ENCODE measurements at regions not wholly inside any gene's neighbourhood (a gene's known extent, or its start where the extent isn't known, plus 50 kb on each side); places are given as distances from the start of the nearest gene placed in this dataset.
"Not testable (repeated sequence)": the region's sequence is repeated elsewhere in the genome, so short reads cannot be mapped to it uniquely, and the experiment has no call there.

- H3K9me3 Mint-ChIP-seq = no peaks in the 10 kb centered on the region
- no peaks in the 10 kb centered on the region for H3K36me3 Mint-ChIP-seq (ENCODE audit: low read depth)
- H3K27ac Mint-ChIP-seq = no peak overlapping the region
- no peak for DNase-seq
- CTCF ChIA-PET = interaction anchor here (0.6 kb wide), 1 partner anchor 1538 kb away, joined by 3 read pairs; no protein-coding TSS in a partner anchor
- intact Hi-C loops (cut with micrococcal nuclease) = no loop called here
- H3K27me3 Mint-ChIP-seq (ENCODE audit: low read depth) = no peaks in the 10 kb centered on the region
- H3K4me1 Mint-ChIP-seq (ENCODE audit: low read depth) = peaks cover 12% of the 10 kb centered on the region
- no peak overlapping the region for H3K4me3 Mint-ChIP-seq
Observed at GRCh38 chr3:177837951-177838655, 640.8 kb upstream of the TBL1XR1 start.

- no peak for DNase-seq
- intact Hi-C loops (cut with micrococcal nuclease) = no loop called here
- Mint-ChIP-seq H3K27ac (no peak overlapping the region), H3K4me1 (ENCODE audit: low read depth) (peaks cover 8% of the 10 kb centered on the region), H3K4me3 (no peak overlapping the region), H3K27me3 (ENCODE audit: low read depth) (no peaks in the 10 kb centered on the region), H3K36me3 (ENCODE audit: low read depth) (no peaks in the 10 kb centered on the region), H3K9me3 (no peaks in the 10 kb centered on the region)
- CTCF ChIA-PET = no interaction called here
Observed at GRCh38 chr3:177838766-177839350, 641.6 kb upstream of the TBL1XR1 start.

- DNase-seq = no peak
- H3K9me3 Mint-ChIP-seq = no peaks in the 10 kb centered on the region
- CTCF ChIA-PET = no interaction called here
- no peaks in the 10 kb centered on the region for H3K27me3 Mint-ChIP-seq (ENCODE audit: low read depth)
- H3K4me3 Mint-ChIP-seq = no peak overlapping the region
- intact Hi-C loops (cut with micrococcal nuclease) = no loop called here
- H3K36me3 Mint-ChIP-seq (ENCODE audit: low read depth) = no peaks in the 10 kb centered on the region
- H3K27ac Mint-ChIP-seq = no peak overlapping the region
- H3K4me1 Mint-ChIP-seq (ENCODE audit: low read depth) = no peaks in the 10 kb centered on the region
Observed at GRCh38 chr3:177842302-177842701, 645.0 kb upstream of the TBL1XR1 start.

GRCh38 chr3:177842743-177843734 is 645.8 kb upstream of the TBL1XR1 start:
- Mint-ChIP-seq H3K27ac (no peak overlapping the region), H3K9me3 (no peaks in the 10 kb centered on the region), H3K36me3 (ENCODE audit: low read depth) (no peaks in the 10 kb centered on the region), H3K4me3 (no peak overlapping the region), H3K27me3 (ENCODE audit: low read depth) (no peaks in the 10 kb centered on the region), H3K4me1 (ENCODE audit: low read depth) (no peaks in the 10 kb centered on the region)
- intact Hi-C loops (cut with micrococcal nuclease) = no loop called here
- DNase-seq = no peak
- CTCF ChIA-PET = interaction anchor here (0.6 kb wide), 1 partner anchor 183 kb away, joined by 6 read pairs; no protein-coding TSS in a partner anchor

GRCh38 chr3:177852001-177852807 is 654.9 kb upstream of the TBL1XR1 start:
- CTCF ChIA-PET = no interaction called here
- H3K9me3 Mint-ChIP-seq = no peaks in the 10 kb centered on the region
- no peak for DNase-seq
- no peak overlapping the region for H3K4me3 Mint-ChIP-seq
- H3K4me1 Mint-ChIP-seq (ENCODE audit: low read depth) = no peaks in the 10 kb centered on the region
- H3K36me3 Mint-ChIP-seq (ENCODE audit: low read depth) = no peaks in the 10 kb centered on the region
- H3K27me3 Mint-ChIP-seq (ENCODE audit: low read depth) = no peaks in the 10 kb centered on the region
- no peak overlapping the region for H3K27ac Mint-ChIP-seq
- intact Hi-C loops (cut with micrococcal nuclease) = no loop called here

GRCh38 chr3:177855021-177855420 is 657.7 kb upstream of the TBL1XR1 start:
- CTCF ChIA-PET = no interaction called here
- DNase-seq = no peak
- intact Hi-C loops (cut with micrococcal nuclease) = no loop called here

GRCh38 chr3:177860184-177860583 is 662.9 kb upstream of the TBL1XR1 start:
- peaks cover 2% of the 10 kb centered on the region for H3K36me3 Mint-ChIP-seq (ENCODE audit: low read depth)
- H3K4me1 Mint-ChIP-seq (ENCODE audit: low read depth) = no peaks in the 10 kb centered on the region
- CTCF ChIA-PET = no interaction called here
- no peaks in the 10 kb centered on the region for H3K27me3 Mint-ChIP-seq (ENCODE audit: low read depth)
- no peak for DNase-seq
- H3K4me3 Mint-ChIP-seq = no peak overlapping the region
- peaks cover 17% of the 10 kb centered on the region for H3K9me3 Mint-ChIP-seq
- intact Hi-C loops (cut with micrococcal nuclease) = no loop called here
- no peak overlapping the region for H3K27ac Mint-ChIP-seq

More at GRCh38 chr3:177855021-177855420, 657.7 kb upstream of the TBL1XR1 start:
- peaks cover 5% of the 10 kb centered on the region for H3K9me3 Mint-ChIP-seq
- H3K36me3 Mint-ChIP-seq (ENCODE audit: low read depth) = no peaks in the 10 kb centered on the region
- no peaks in the 10 kb centered on the region for H3K4me1 Mint-ChIP-seq (ENCODE audit: low read depth)
- H3K27ac Mint-ChIP-seq = no peak overlapping the region
- no peaks in the 10 kb centered on the region for H3K27me3 Mint-ChIP-seq (ENCODE audit: low read depth)
- H3K4me3 Mint-ChIP-seq = no peak overlapping the region

- no peak overlapping the region for H3K4me3 Mint-ChIP-seq
- H3K9me3 Mint-ChIP-seq = peaks cover 24% of the 10 kb centered on the region
- CTCF ChIA-PET = interaction anchor here (1.2 kb wide), 1 partner anchor 13 kb away, joined by 3 read pairs; no protein-coding TSS in a partner anchor
- no peaks in the 10 kb centered on the region for H3K4me1 Mint-ChIP-seq (ENCODE audit: low read depth)
- no peaks in the 10 kb centered on the region for H3K27me3 Mint-ChIP-seq (ENCODE audit: low read depth)
- no peak overlapping the region for H3K27ac Mint-ChIP-seq
- no peak for DNase-seq
- peaks cover 2% of the 10 kb centered on the region for H3K36me3 Mint-ChIP-seq (ENCODE audit: low read depth)
- intact Hi-C loops (cut with micrococcal nuclease) = no loop called here
Observed at GRCh38 chr3:177862962-177863491, 665.7 kb upstream of the TBL1XR1 start.

GRCh38 chr3:177871267-177871666 is 665.0 kb upstream of the KCNMB2 start:
- peaks cover 23% of the 10 kb centered on the region for H3K9me3 Mint-ChIP-seq
- DNase-seq; H3K4me1 Mint-ChIP-seq (ENCODE audit: low read depth); H3K4me3 Mint-ChIP-seq; CTCF ChIA-PET; H3K36me3 Mint-ChIP-seq (ENCODE audit: low read depth); H3K27ac Mint-ChIP-seq; H3K27me3 Mint-ChIP-seq (ENCODE audit: low read depth); intact Hi-C loops (cut with micrococcal nuclease): not testable (repeated sequence)

GRCh38 chr3:177878192-177878591 is 658.0 kb upstream of the KCNMB2 start:
- intact Hi-C loops (cut with micrococcal nuclease) = no loop called here
- no peaks in the 10 kb centered on the region for H3K27me3 Mint-ChIP-seq (ENCODE audit: low read depth)
- no peak for DNase-seq
- no peaks in the 10 kb centered on the region for H3K36me3 Mint-ChIP-seq (ENCODE audit: low read depth)
- CTCF ChIA-PET = no interaction called here
- H3K4me3 Mint-ChIP-seq = no peak overlapping the region
- no peak overlapping the region for H3K27ac Mint-ChIP-seq
- peaks cover 28% of the 10 kb centered on the region for H3K4me1 Mint-ChIP-seq (ENCODE audit: low read depth)
- no peaks in the 10 kb centered on the region for H3K9me3 Mint-ChIP-seq

GRCh38 chr3:177878957-177879356 is 657.3 kb upstream of the KCNMB2 start:
- H3K36me3 Mint-ChIP-seq (ENCODE audit: low read depth) = no peaks in the 10 kb centered on the region
- H3K27ac Mint-ChIP-seq = no peak overlapping the region
- DNase-seq = no peak
- CTCF ChIA-PET = no interaction called here
- H3K27me3 Mint-ChIP-seq (ENCODE audit: low read depth) = no peaks in the 10 kb centered on the region
- H3K4me3 Mint-ChIP-seq = no peak overlapping the region
- peaks cover 36% of the 10 kb centered on the region for H3K4me1 Mint-ChIP-seq (ENCODE audit: low read depth)
- intact Hi-C loops (cut with micrococcal nuclease) = no loop called here
- H3K9me3 Mint-ChIP-seq = no peaks in the 10 kb centered on the region
